Fibroblast of lung (primary cell): ENCODE measurements at regions not wholly inside any gene's neighbourhood (a gene's known extent, or its start where the extent isn't known, plus 50 kb on each side); places are given as distances from the start of the nearest gene placed in this dataset.

ENCODE experiments used
- DNase-seq, 2 donors: peaks; one replicate each; pipeline versions ENCODE4 v3.0.0 to v3.0.0-alpha.2; 2010; ENCODE audit warnings: low read depth in 2 of 2
- H2AFZ ChIP-seq: 2 replicates; pipeline ENCODE4 v1.5.1; 2012; ENCODE audit warnings: low read length, control low read depth, inconsistent platforms
- H3K27ac ChIP-seq: 2 replicates; pipeline ENCODE4 v1.5.1; 2011; ENCODE audit warnings: low read length, control low read depth; ENCODE audit not compliant: insufficient read depth
- H3K27me3 ChIP-seq: 2 replicates; pipeline ENCODE4 v1.5.1; 2011; ENCODE audit warnings: mild to moderate bottlenecking, low read length; ENCODE audit not compliant: control insufficient read depth, insufficient read depth
- H3K36me3 ChIP-seq: 2 replicates; pipeline ENCODE4 v1.5.1; 2011; ENCODE audit warnings: low read length; ENCODE audit not compliant: control insufficient read depth, insufficient read depth
- H3K4me1 ChIP-seq: 2 replicates; pipeline ENCODE4 v1.5.1; 2011; ENCODE audit warnings: low read length; ENCODE audit not compliant: control insufficient read depth, insufficient read depth; ENCODE audit errors: extremely low read depth
- H3K4me2 ChIP-seq: 2 replicates; pipeline ENCODE4 v1.5.1; 2011; ENCODE audit warnings: low read length, control low read depth; ENCODE audit not compliant: insufficient read depth; ENCODE audit errors: extremely low read depth
- H3K4me3 ChIP-seq, 4 experiments: fragments of 200-600 bp in 1 of 4; sonication (generic) in 1 of 4; replicated peaks in 1 of 4; 2 replicates each; pipeline ENCODE4 v1.5.1; 2011 to 2016; ENCODE audit warnings: low read length in 4 of 4, low read depth in 3 of 4, mild to moderate bottlenecking in 3 of 4, control low read depth in 2 of 4, inconsistent platforms in 1 of 4, mixed read lengths in 1 of 4; ENCODE audit not compliant: insufficient read depth in 1 of 4; ENCODE audit errors: control extremely low read depth in 1 of 4
- H3K79me2 ChIP-seq: 2 replicates; pipeline ENCODE4 v1.5.1; 2012; ENCODE audit warnings: mild to moderate bottlenecking, low read length, inconsistent platforms; ENCODE audit not compliant: control insufficient read depth, insufficient read depth
- H3K9ac ChIP-seq: 2 replicates; pipeline ENCODE4 v1.5.1; 2011; ENCODE audit warnings: mild to moderate bottlenecking, low read length, control low read depth; ENCODE audit not compliant: insufficient read depth
- H3K9me3 ChIP-seq: 2 replicates; pipeline ENCODE4 v1.5.1; 2012; ENCODE audit warnings: low read depth, low read length; ENCODE audit not compliant: control insufficient read depth, insufficient read depth
- H4K20me1 ChIP-seq: 2 replicates; pipeline ENCODE4 v1.5.1; 2011; ENCODE audit warnings: low read length; ENCODE audit not compliant: control insufficient read depth, insufficient read depth; ENCODE audit errors: extremely low read depth
- EZH2 ChIP-seq: IDR thresholded peaks from 2 replicates; pipeline ENCODE4 v1.5.1; 2012; ENCODE audit warnings: low read length, control low read depth, mild to moderate bottlenecking; ENCODE audit errors: missing control alignments
- TF ChIP-seq, protein P1 (sequence below), 2 donors: IDR thresholded peaks in 1 of 2; conservative IDR thresholded peaks in 1 of 2; 1 replicate in 1 of 2; 2 replicates in 1 of 2; pipeline ENCODE4 v1.5.1; 2011 to 2012; ENCODE audit warnings: low read length in 2 of 2, control low read depth in 1 of 2, inconsistent platforms in 1 of 2, low read depth in 1 of 2, mild to moderate bottlenecking in 1 of 2

- peaks cover 16% of the 10 kb centered on the region for H3K4me1 ChIP-seq
- peak overlapping the region; percentile 39 for H3K27ac ChIP-seq
- H3K36me3 ChIP-seq: no peaks in the 10 kb centered on the region
- H2AFZ ChIP-seq: no peak overlapping the region
- H3K9ac ChIP-seq: no peak overlapping the region
- peak overlapping the region; percentile 55 for H3K4me2 ChIP-seq
- no peaks in the 10 kb centered on the region for H3K9me3 ChIP-seq
- no peaks in the 10 kb centered on the region for H3K79me2 ChIP-seq
- no peaks in the 10 kb centered on the region for H3K27me3 ChIP-seq
- H4K20me1 ChIP-seq: no peaks in the 10 kb centered on the region
- H3K4me3 ChIP-seq: no peak overlapping the region
- no peak for DNase-seq
- no peak for TF ChIP-seq EZH2
- TF ChIP-seq, protein P1, sequence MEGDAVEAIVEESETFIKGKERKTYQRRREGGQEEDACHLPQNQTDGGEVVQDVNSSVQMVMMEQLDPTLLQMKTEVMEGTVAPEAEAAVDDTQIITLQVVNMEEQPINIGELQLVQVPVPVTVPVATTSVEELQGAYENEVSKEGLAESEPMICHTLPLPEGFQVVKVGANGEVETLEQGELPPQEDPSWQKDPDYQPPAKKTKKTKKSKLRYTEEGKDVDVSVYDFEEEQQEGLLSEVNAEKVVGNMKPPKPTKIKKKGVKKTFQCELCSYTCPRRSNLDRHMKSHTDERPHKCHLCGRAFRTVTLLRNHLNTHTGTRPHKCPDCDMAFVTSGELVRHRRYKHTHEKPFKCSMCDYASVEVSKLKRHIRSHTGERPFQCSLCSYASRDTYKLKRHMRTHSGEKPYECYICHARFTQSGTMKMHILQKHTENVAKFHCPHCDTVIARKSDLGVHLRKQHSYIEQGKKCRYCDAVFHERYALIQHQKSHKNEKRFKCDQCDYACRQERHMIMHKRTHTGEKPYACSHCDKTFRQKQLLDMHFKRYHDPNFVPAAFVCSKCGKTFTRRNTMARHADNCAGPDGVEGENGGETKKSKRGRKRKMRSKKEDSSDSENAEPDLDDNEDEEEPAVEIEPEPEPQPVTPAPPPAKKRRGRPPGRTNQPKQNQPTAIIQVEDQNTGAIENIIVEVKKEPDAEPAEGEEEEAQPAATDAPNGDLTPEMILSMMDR (conservative IDR thresholded peaks at IDR 0.05 in 1 of 2, IDR thresholded peaks at IDR 0.05 in 1 of 2; ENCODE audit: low read depth in 1 of 2, low read length in 2 of 2): no peak
Measured at GRCh38 chr17:68792873-68793272, 162.3 kb downstream of the ABCA8 start.

DNA sequence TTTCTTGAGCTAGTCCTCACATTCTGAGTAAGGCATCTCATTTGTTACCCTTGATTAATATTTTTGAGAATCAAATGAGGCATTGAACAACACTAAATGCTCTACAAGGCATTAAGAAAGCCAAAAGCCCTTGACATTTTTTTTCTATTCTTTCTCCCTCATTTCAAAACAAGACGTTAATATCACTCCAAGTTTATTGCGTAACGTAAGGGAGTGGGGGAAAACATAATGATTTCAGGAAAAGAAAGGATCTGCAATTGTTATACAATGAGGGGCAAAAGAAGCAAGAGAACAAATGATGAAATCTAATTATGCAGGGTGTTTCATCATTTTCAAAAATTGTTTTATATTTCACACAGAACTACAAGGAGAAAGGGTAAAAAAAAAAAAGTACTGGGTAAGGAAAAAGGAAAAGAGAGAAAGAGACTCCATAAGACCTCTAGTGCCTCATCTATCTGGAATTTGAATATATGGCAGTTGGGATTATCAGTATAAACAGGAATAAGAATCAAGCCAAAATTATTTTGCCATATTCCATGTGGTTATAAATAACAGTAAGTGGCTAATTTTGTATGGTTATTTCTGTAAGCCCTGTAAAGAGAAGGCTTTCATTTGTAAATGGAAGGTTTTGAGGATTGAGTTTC lies 163.0 kb downstream of the ABCA8 start:
- no peaks in the 10 kb centered on the region for H3K36me3 ChIP-seq
- no peak overlapping the region for H3K4me3 ChIP-seq
- peaks cover 16% of the 10 kb centered on the region for H3K4me1 ChIP-seq
- peak in 1 of 2 donors; percentile 92 for DNase-seq
- H3K9ac ChIP-seq: no peak overlapping the region
- H3K9me3 ChIP-seq: no peaks in the 10 kb centered on the region
- H3K79me2 ChIP-seq: no peaks in the 10 kb centered on the region
- peak overlapping the region; percentile 54 for H3K4me2 ChIP-seq
- no peak overlapping the region for H2AFZ ChIP-seq
- no peaks in the 10 kb centered on the region for H3K27me3 ChIP-seq
- no peaks in the 10 kb centered on the region for H4K20me1 ChIP-seq
- TF ChIP-seq, protein P1 (conservative IDR thresholded peaks at IDR 0.05 in 1 of 2, IDR thresholded peaks at IDR 0.05 in 1 of 2; ENCODE audit: low read depth in 1 of 2, low read length in 2 of 2): no peak
- no peak for TF ChIP-seq EZH2
- peak overlapping the region; percentile 25 for H3K27ac ChIP-seq

DNA sequence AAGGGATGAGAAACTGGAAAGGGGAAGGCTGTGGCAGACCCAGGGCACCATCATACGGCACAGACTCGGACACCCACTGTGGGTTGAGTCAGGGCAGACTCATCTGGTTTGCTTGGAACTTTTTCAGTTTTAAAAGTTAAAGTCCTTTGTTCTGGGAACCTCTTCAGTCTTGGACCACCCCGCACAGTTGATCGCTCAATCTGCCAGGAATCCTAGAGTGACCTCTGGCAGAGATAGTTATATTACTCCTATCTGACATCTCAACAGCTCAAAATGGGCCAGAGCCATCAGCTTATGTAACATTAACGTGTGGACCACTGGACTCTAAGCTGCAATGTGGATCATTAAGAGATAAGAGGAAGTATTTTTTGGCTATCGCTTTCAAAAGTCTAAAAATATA lies 164.3 kb downstream of the ABCA8 start:
- Histone ChIP-seq H3K9me3 (no peaks in the 10 kb centered on the region), H3K9ac (no peak overlapping the region), H3K4me2 (no peak overlapping the region), H3K4me3 (no peak overlapping the region), H3K36me3 (no peaks in the 10 kb centered on the region), H3K4me1 (peaks cover 16% of the 10 kb centered on the region), H2AFZ (no peak overlapping the region), H3K79me2 (no peaks in the 10 kb centered on the region), H3K27ac (peak overlapping the region; percentile 34), H3K27me3 (no peaks in the 10 kb centered on the region), H4K20me1 (no peaks in the 10 kb centered on the region)
- DNase-seq: peak in 1 of 2 donors; percentile 49
- no peak for TF ChIP-seq EZH2
- TF ChIP-seq, protein P1 (conservative IDR thresholded peaks at IDR 0.05 in 1 of 2, IDR thresholded peaks at IDR 0.05 in 1 of 2; ENCODE audit: low read depth in 1 of 2, low read length in 2 of 2): no peak
